GM19372 (cell line): ENCODE measurements at regions not wholly inside any gene's neighbourhood (a gene's known extent, or its start where the extent isn't known, plus 50 kb on each side); places are given as distances from the start of the nearest gene placed in this dataset.

Source experiments
- ATAC-seq: cut with Tn5 transposase; IDR thresholded peaks from one replicate; pipeline ENCODE4 v1.9.1; 2021; ENCODE audit warnings: mild to moderate bottlenecking, low read depth, moderate library complexity; ENCODE audit not compliant: unreplicated experiment

DNA sequence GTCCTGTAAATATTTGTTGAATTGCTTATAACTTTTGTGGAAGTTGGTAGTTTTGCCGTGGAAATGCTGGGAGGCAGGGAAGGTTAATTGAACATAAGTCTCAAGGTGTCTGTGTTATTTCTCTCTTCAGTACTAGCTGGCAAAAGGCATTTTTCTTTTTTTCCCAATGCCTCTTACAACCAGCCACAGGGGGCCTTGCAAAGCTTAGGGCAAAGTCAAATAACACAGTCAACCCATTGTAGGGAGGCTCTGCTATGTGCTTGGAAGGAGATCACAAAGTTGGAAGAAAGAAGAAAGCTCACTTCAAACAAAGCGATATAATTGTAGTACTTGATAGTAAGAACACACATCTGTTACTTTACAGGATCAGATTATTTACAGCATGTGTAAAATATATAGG is 802.6 kb downstream of the PDHA2 start:
- ATAC-seq, result no peak

- no peak for ATAC-seq
Measured at GRCh38 chr4:96646146-96646545, 806.3 kb downstream of the PDHA2 start.

- no peak for ATAC-seq
Measured at GRCh38 chr4:96649536-96649935, 809.6 kb downstream of the PDHA2 start.

DNA sequence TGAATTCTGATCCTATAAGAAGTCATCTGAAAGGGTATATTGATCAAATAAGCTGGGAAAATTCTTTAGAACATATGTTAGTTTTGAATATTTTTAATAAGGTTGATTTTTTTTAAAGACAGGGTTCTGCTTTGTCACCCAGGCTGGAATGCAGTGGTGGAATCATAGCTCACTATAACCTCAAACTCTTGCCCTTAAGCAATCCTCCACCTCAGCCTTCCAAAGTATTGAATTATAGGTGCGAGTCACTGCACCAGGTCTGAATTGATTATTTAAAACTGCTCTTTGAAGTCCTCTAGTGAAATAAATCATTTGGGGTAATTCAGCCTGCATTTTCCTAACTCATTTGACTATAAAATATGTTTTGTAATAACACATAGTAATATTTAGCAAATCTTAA is 812.3 kb downstream of the PDHA2 start:
- ATAC-seq, result no peak

DNA sequence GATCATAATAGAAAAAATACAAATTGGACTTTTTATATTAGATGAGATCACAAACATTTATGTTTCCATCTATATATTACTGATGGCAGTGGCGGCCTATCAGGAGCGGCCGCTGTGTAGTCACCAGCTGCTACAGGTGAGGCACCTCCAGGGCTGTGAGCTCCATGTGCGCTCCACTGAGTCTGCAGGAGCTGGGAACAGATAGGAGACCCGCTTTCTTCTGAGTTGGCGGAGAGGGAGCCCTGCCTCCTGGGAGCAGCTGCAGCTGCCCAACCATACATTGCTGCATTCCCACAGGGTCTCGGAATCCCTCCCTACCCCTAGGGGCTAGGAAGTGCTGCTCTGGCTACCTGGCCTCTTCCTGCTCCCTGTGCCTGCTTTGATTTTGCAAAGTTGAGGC is 812.9 kb downstream of the PDHA2 start:
- ATAC-seq, result no peak

DNA sequence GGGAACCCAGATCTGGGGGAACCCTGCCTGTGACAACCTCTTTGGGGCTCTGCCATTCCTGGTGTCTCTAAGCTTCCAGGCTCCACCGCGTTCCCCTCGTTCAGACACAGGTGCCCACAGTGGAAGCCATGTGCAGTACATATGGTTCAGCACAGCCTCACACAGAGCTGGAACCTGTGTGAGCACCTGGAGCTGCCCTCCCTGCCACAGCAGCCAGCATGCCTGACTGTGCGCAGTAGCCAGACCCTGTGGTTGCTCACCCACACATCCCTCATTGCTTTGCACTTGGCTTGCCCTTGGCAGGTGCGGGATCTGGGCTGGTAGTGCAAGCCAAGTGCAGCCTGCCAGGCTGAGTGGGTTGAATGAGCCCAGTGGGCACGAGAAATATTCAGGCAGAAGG is 814.2 kb downstream of the PDHA2 start:
- ATAC-seq, result no peak

DNA sequence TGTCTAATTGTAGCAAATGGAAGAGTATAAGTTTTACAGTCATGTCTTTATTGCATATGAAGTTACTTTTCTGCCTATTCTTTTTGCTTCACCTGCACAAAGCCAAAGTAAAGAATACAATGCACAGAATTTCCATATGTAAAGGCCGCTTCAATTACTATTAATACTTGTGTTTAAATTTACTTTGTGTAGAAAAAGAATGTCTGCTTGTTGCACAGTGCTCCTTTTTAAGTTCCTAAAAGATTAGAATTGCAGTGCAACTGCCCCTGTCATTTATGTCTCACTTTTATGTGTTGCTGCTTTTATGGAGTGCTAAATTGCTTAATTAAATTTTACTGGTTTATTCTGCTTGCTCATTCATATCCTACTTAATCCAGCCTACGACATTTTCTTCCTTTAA is 830.5 kb downstream of the PDHA2 start:
- no peak for ATAC-seq

- ATAC-seq, result no peak
Measured at GRCh38 chr4:96675416-96675815, 835.5 kb downstream of the PDHA2 start.

- ATAC-seq, result no peak
Measured at GRCh38 chr4:96675896-96676295, 836.0 kb downstream of the PDHA2 start.

- ATAC-seq, result no peak
Measured at GRCh38 chr4:96676754-96677435, 837.0 kb downstream of the PDHA2 start.

DNA sequence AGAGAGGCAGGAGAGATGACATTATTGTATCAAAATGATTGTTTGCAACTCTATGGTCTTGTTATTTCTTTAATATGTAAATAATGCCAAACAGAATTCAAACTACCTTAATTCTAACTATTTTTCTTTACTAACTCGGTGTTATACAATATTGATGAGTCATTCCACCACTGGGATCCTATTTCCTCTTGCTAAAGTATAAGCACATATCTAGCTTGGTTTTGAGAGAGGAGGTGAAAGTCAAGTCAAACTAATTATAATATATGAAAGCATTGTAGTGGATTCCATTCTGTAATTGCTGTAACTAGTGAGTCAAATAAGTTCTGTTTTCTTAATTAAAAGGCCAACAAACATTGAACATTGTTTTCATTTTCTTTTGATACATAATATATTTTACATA is 837.6 kb downstream of the PDHA2 start:
- no peak for ATAC-seq

DNA sequence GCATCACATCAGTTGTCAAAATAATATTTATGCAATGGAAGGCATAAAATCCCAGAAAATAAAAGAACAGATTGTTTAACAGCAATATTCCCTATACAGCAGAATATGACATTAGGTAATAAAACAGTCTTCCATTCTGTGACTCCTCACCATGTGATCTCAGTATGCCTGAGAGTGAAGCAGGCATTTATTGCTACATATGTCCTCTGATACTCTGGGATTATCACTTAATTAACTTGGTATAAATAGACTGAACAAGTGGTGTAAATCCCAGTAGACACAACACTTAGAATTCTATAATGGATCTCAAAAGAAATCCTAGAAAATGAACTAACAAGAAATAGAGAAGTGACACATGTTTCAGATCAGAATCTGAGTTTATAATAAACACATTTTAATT is 841.3 kb downstream of the PDHA2 start:
- no peak for ATAC-seq

DNA sequence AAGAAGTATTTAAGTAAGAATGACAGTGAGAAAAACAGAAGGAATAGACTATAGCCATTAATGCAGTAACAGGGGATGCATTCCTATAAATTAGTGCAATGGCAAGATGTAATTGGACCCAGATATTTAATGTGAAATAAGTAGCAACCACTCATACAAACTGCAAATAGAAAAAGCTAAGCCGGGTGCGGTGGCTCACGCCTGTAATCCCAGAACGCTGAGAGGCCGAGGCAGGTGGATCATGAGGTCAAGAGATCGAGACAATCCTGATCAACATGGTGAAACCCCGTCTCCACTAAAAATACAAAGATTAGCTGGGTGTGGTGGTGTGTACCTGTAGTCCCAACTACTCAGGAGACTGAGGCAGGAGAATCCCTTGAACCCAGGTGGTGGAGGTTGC is 845.8 kb downstream of the PDHA2 start:
- no peak for ATAC-seq

DNA sequence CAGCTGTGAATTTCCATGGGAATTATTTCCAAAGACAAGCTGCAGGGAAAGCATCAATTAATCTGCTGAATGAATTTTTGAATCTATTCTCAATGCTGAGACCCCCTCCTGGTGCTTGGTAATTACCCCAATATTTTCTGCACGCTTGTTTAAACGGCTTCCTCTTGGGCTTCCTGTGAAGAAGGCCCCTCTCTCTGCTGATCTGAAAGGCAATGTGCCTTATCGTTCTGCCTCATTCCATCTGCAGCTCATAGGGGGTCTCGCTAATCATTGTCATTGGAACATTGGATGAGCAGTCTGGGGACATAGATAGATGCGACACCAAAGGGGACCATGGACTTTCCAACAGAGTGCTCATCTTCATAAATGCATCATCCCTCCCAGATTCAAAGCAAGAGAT is 851.6 kb downstream of the PDHA2 start:
- no peak for ATAC-seq

- ATAC-seq, result no peak
Measured at GRCh38 chr4:96698831-96699230, 858.9 kb downstream of the PDHA2 start.

GRCh38 chr4:96703265-96703664 is 863.4 kb downstream of the PDHA2 start:
- no peak for ATAC-seq

DNA sequence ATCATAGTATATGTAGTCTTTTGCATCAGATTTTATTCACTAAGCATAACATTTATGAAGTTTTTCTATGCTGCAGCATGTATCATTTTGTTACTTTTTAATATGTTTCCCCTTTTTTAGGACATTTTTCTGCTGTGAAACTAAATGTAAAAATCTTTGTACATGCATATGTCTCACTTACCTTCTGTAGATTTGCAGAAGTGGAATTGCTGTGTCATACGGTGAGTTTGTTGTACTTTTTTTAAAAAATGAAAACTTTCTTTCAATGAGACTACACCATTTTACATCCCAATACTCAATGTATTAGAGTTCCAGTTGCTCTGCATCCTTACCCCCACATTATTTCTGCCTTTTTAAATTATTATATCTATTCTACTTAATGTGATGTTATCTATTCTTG is 868.9 kb downstream of the PDHA2 start:
- ATAC-seq, result no peak

GRCh38 chr4:96713271-96713850 is 873.5 kb downstream of the PDHA2 start:
- ATAC-seq, result no peak

DNA sequence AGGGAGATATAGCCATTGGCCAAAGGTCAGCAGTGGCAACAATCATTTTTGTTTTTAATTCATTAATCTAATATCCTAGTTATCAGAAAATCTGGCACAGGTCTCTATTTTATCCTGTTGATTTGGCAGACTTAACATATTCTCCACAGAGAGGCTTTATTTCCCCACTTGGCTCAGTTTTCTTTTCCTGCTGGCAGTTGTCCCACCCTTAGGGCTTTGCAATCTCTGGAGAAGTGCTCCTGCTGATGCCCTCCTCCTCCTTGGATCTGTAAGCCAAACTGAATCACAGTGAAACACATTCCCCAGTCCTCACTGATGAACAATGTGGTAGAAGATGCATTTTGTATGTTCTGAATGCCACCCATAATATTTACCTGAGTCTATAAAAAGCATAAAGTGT is 889.7 kb downstream of the PDHA2 start:
- ATAC-seq, result no peak

GRCh38 chr4:96730432-96730831 is 890.5 kb downstream of the PDHA2 start:
- ATAC-seq, result no peak

DNA sequence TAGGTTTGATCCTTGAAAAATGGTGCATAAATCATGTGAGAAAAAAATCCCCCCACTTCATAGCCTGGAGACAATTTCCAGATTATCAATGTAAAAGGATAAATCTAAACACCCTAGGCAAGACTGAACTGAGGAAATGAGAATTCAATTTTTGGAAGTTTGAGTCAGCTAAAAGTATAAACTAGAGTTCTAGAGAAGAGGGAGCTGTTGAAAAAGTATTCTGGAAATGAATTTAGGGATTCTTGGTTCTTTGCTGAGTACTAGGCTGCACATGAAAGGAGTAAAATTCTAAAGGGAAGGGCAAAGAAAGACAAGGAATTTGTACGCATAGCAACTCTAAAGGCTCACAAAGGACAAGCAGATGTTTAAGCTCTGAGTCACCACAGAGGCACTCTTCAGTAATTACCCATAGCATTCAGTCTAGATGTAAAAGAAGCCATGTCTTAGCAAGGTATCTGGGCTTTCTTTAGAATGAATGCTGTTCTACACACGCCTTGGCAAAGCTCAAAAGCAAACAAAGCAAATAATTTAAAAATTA is 896.5 kb downstream of the PDHA2 start:
- ATAC-seq, result no peak

GRCh38 chr4:96739101-96739500 is 899.2 kb downstream of the PDHA2 start:
- ATAC-seq, result no peak
